ENCODE measurements at regions not wholly inside any gene's neighbourhood (a gene's known extent, or its start where the extent isn't known, plus 50 kb on each side); places are given as distances from the start of the nearest gene placed in this dataset.
"Not testable (repeated sequence)": the region's sequence is repeated elsewhere in the genome, so short reads cannot be mapped to it uniquely, and the experiment has no call there.

DNA sequence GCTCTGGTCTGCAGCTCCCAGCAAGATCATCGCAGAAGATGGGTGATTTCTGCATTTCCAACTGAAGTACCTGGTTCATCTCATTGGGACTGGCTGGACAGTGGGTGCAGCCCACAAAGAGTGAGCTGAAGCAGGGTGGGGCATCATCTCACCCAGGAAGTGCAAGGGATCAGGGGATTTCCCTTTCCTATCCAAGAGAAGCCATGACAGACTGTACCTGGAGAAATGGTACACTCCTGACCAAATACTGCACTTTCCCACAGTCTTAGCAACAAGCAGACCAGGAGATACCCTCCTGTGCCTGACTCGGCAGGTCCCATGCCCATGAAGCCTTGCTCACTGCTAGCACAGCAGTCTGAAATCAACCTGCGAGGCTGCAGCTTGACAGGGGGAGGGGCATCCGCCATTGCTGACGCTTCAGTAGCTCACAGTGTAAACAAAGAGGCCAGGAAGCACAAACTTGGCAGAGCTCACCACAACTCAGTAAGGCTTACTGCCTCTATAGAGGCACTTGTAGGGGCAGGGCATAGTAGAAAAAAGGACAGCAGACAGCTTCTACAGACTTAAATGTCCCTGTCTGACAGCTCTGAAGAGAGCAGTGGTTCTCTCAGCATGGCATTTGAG, 60.5 kb downstream of the AREG start:
- not testable (repeated sequence) for DNase-seq (ENCODE audit: low read depth in 2 of 2)

DNA sequence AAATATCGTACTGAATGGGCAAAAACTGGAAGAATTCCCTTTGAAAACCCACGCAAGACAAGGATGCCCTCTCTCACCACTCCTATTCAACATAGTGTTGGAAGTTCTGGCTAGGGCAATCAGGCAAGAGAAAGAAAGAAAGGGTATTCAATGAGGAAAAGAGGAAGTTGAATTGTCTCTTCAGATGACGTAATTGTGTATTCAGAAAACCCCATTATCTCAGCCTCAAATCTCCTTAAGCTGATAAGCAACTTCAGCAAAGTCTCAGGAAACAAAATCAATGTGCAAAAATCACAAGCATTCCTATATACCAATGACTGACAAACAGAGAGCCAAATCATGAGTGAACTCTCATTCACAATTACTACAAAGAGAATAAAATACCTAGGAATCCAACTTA, 64.4 kb downstream of the AREG start:
- DNase-seq (ENCODE audit: low read depth in 2 of 2) = not testable (repeated sequence)

GRCh38 chr4:74516303-74516702, 71.4 kb downstream of the AREG start:
- no peak for DNase-seq (ENCODE audit: low read depth in 2 of 2)

GRCh38 chr4:74517996-74518395, 73.1 kb downstream of the AREG start:
- no peak for DNase-seq (ENCODE audit: low read depth in 2 of 2)

GRCh38 chr4:74522251-74522991, 77.5 kb downstream of the AREG start:
- DNase-seq (ENCODE audit: low read depth in 2 of 2) = no peak

DNA sequence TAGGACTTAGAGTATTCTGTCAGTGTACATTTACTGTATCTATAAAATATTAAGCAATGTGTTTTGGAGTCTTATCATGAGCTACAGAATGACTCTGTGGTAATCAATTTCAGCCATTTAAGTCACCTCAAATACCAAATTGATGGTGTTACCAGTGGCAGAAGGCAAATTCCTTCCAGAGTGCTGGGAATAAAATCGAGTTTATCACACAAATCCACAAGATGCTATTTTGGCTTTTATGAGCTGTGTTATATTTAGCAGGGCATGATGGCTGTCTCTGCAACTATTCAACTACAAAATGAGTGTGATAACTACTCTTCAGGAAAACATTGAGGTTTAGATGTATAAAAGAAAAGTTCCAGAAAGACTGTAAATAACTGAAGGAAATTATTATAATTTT, 78.2 kb downstream of the AREG start:
- DNase-seq (ENCODE audit: low read depth in 2 of 2) = no peak

DNA sequence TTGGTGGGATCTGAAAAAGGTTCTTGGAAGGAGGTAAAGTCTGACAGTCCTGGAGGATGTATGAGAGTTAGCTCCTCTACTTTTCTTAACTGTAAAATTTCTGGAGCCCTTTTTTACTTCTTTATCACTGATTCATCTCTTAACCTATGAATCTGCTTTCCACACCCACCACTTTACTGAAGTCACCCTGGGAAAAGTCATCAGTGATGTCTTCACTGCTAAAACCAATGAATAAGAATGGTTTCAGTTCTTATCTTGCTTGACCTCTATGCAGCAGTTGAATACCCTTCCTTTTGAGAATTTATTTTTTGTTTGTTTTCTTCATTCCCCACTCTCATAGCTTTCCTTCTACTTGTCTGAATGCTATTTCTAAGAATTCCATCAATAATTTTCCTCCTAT, 80.0 kb downstream of the AREG start:
- DNase-seq (ENCODE audit: low read depth in 2 of 2) = no peak

- DNase-seq (ENCODE audit: low read depth in 2 of 2) = no peak
Observed at GRCh38 chr4:74527049-74527448, 82.1 kb downstream of the AREG start.

GRCh38 chr4:74528178-74528577, 83.2 kb downstream of the AREG start:
- DNase-seq (ENCODE audit: low read depth in 2 of 2) = no peak

DNA sequence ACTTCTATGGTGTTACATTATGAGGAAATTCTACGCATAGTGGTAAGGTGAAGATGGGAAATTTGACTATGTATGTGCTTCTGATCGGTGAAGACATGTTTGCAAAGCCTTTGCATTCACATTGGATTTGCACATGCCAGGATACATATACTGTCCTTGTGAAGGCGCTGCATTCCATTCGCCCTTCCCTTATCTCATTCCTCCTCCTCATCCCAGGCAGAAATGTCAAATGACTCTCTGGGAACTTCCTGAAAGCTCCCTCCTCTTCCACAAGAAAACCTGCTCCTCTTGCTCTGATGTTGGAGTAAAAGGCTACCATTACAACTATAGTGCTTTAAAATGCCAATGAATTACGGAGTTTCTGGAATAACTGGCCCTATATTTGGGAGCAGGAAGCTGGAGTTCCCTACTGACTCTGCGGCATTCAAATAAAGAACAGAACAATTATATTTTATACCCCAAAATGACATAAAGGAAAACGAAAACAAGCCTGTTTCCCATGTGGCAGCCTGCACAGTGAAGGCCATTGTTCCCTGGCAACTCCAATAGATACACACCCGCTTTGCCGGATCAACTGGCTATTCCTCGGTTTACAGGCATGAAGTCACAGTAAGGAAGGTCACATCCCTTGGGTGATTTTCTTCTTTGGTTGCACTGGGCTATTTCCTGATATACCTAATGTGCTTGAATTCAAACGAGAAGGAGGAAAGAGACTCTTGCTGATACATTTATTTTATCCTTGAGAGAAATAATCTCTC, 84.5 kb downstream of the AREG start:
- DNase-seq (ENCODE audit: low read depth in 2 of 2) = no peak

DNA sequence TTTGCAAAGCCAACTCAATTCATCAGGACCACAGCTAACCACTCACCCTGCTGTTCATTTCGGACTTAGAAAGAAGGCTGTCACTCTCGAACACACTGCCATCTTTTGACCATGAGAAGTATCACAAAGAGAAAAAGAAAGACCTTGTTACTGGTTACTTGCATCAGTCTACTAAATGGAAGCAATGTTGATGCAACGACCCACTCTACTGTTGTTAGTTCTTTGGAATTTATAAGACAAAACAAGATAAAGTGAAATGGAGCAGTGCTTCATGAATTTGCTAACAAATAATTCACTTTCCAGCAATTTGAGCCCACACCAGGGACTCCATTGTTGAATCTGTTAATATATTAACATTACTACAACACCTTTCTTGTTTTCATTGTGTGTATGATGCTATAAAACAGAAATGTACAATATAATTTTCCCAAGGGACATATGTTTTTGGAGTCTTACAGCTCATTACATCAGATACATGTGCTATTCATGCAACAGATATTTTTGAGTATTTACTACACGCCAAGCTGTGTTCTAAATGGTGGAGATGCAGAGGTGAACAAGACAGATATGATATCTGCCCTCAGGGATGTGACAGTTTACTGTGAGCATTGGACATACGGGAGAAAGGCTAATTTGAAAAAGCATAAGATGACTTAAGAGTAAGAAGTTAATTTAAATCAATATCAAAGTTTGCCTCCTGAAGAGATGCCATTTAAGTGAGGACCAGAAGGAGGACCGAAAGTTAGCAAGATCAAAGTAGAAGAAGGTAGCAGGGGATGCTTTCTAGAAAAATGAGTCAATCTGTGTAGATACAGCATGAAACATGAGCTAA, 87.2 kb downstream of the AREG start:
- no peak for DNase-seq (ENCODE audit: low read depth in 2 of 2)

GRCh38 chr4:74534121-74534520, 89.2 kb downstream of the AREG start:
- no peak for DNase-seq (ENCODE audit: low read depth in 2 of 2)

DNA sequence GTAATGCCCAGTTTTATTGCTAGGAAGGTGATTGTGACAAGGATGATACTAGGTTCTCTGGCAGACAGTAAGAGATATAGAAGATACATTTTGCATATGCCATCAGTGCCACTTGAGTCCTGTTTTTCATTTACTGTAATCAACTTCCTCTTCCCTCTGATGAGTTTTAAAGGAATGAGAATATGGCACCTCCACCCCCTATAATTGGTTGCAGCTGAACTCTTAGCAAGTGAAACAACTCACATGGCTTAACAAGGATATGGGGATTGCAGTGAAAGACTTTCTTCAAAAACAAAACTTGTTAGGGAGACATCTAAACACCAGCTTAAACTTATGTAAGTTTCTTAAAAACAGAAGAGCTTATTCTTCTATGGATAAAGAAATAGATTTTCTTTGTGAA, 90.0 kb downstream of the AREG start:
- no peak for DNase-seq (ENCODE audit: low read depth in 2 of 2)

DNA sequence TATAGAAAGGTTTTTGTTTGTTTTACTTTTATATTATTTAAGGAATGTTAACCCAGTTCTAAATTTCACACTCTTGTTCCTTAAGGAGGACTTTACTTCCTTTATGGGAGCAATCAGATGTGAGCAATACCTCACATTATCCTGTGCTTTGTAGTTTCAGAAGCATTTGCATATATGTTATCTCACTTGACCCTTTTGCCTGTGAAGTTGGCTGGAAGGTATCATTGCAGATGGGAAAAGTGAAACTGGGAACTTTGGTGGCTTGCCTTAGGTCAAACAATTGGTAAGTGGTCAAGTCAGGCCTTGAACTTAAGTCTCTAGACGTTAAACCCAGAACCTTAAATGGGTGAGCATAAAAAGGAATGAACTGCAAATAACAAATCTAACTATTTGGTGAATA, 90.6 kb downstream of the AREG start:
- DNase-seq (ENCODE audit: low read depth in 2 of 2) = no peak

GRCh38 chr4:74536557-74536956, 91.6 kb downstream of the AREG start:
- no peak for DNase-seq (ENCODE audit: low read depth in 2 of 2)

GRCh38 chr4:74537459-74537858, 92.5 kb downstream of the AREG start:
- DNase-seq (ENCODE audit: low read depth in 2 of 2) = no peak

GRCh38 chr4:74539044-74539790, 94.3 kb downstream of the AREG start:
- no peak for DNase-seq (ENCODE audit: low read depth in 2 of 2)

DNA sequence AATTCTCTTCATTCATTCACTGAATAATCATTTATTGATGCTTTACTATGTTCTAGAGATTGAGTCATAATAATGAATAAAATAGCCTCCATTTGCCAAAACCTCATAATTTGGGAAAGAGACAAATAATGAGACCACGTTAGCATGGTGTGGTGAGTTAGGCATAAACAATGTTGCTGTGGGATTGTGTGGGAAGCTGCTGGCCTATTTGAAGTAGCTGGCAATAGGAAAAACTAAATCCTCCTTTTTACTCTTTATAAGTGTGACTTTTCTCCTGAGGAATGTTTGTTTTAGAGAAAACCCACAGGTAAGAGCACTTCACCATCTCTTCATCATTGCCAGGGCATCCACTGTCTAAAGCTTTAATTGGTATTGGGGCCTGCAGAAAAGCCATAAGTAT, 95.3 kb downstream of the AREG start:
- no peak for DNase-seq (ENCODE audit: low read depth in 2 of 2)

- DNase-seq (ENCODE audit: low read depth in 2 of 2) = no peak
Observed at GRCh38 chr4:74541667-74542066, 96.7 kb downstream of the AREG start.

DNA sequence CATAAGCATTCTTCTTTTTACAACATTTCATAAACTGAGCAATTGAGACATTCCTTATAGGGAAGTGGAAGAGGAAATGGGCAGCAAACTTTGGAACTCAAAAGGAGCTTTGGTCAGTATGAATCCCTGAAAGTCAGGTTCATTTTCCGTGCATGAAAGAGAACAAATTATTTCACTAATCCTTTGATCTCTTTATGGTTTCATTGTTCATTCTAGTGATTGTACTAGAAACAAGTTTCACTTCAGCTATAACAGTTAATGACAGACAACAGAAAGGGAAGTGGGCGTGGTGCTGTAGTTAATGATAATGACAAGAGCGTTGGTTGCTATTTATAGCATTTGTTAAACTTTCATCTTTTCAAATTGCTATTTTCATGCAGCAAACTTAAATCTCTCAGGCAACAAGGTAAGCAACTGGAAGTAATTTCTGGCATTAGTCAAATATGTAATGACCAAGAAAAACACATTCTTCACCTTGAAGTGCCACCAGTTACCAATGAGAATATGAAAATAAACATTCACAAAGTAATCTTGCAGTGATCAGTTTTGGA, 98.4 kb downstream of the AREG start:
- DNase-seq (ENCODE audit: low read depth in 2 of 2) = no peak

GRCh38 chr4:74543983-74544382, 99.0 kb downstream of the AREG start:
- DNase-seq (ENCODE audit: low read depth in 2 of 2) = no peak

Measured in stimulated activated CD4-positive, alpha-beta T cell treated with anti-CD3 and anti-CD28 coated beads, Interleukin-1b, Interleukin-23, amount 100 ng/mL, for 4 hours (primary cell).